ENCODE measurements at regions not wholly inside any gene's neighbourhood (a gene's known extent, or its start where the extent isn't known, plus 50 kb on each side); places are given as distances from the start of the nearest gene placed in this dataset.

GRCh38 chr5:117623042-117623805, 1048.6 kb upstream of the SEMA6A start:
- Histone ChIP-seq H3K9ac (ENCODE audit: low read length) (no peak overlapping the region), H3K36me3 (ENCODE audit: insufficient read depth, low read length) (no peaks in the 10 kb centered on the region), H3K4me2 (ENCODE audit: low read length) (no peak overlapping the region), H3K79me2 (replicated peaks; ENCODE audit: insufficient read depth, low read length) (no peaks in the 10 kb centered on the region), H3K27ac (ENCODE audit: low read length) (no peak overlapping the region), H2AFZ (ENCODE audit: low read depth, low read length) (no peak overlapping the region), H3K9me3 (ENCODE audit: low read length) (no peaks in the 10 kb centered on the region), H3K4me3 (ENCODE audit: low read length) (no peak overlapping the region), H3K9me2 (ENCODE audit: insufficient read depth, low read length) (no peaks in the 10 kb centered on the region), H3K27me3 (ENCODE audit: insufficient read depth, low read depth, low read length) (no peaks in the 10 kb centered on the region), H3F3A (ENCODE audit: insufficient read depth, low read length, poor library complexity, severe bottlenecking) (no peaks in the 10 kb centered on the region), H4K20me1 (ENCODE audit: insufficient read depth) (no peaks in the 10 kb centered on the region)
- TF ChIP-seq EP300 (conservative IDR thresholded peaks at IDR 0.05; ENCODE audit: poor library complexity, severe bottlenecking) (peak; percentile 15), TAF1 (IDR thresholded peaks at IDR 0.05; ENCODE audit: low read depth) (no peak)

GRCh38 chr5:117621921-117622320, 1047.3 kb upstream of the SEMA6A start:
- Histone ChIP-seq H3K9me3 (ENCODE audit: low read length) (no peaks in the 10 kb centered on the region), H4K20me1 (ENCODE audit: insufficient read depth) (no peaks in the 10 kb centered on the region), H2AFZ (ENCODE audit: low read depth, low read length) (no peak overlapping the region), H3K4me3 (ENCODE audit: low read length) (no peak overlapping the region), H3K9ac (ENCODE audit: low read length) (no peak overlapping the region), H3F3A (ENCODE audit: insufficient read depth, low read length, poor library complexity, severe bottlenecking) (no peaks in the 10 kb centered on the region), H3K4me2 (ENCODE audit: low read length) (no peak overlapping the region), H3K36me3 (ENCODE audit: insufficient read depth, low read length) (no peaks in the 10 kb centered on the region), H3K79me2 (replicated peaks; ENCODE audit: insufficient read depth, low read length) (no peaks in the 10 kb centered on the region), H3K27me3 (ENCODE audit: insufficient read depth, low read depth, low read length) (no peaks in the 10 kb centered on the region), H3K9me2 (ENCODE audit: insufficient read depth, low read length) (no peaks in the 10 kb centered on the region), H3K27ac (ENCODE audit: low read length) (no peak overlapping the region)
- TF ChIP-seq TAF1 (IDR thresholded peaks at IDR 0.05; ENCODE audit: low read depth) (no peak), SMC3 (conservative IDR thresholded peaks at IDR 0.05; ENCODE audit: poor library complexity) (no peak), POLR2AphosphoS5 (IDR thresholded peaks at IDR 0.05) (no peak), RAD21 (conservative IDR thresholded peaks at IDR 0.05) (no peak), CTCF (IDR thresholded peaks at IDR 0.05; ENCODE audit: poor library complexity, severe bottlenecking) (no peak), EP300 (conservative IDR thresholded peaks at IDR 0.05; ENCODE audit: poor library complexity, severe bottlenecking) (no peak), REST (IDR thresholded peaks at IDR 0.05; ENCODE audit: borderline replicate concordance) (no peak), MXI1 (conservative IDR thresholded peaks at IDR 0.05; ENCODE audit: poor library complexity, severe bottlenecking) (no peak), EZH2 (IDR thresholded peaks at IDR 0.05; ENCODE audit: borderline replicate concordance, insufficient read depth, low read length, poor library complexity, severe bottlenecking) (no peak)
